Activated B cell treated with CpG ODN at 0.5 μM for 24 hours (primary cell): ENCODE measurements at regions not wholly inside any gene's neighbourhood (a gene's known extent, or its start where the extent isn't known, plus 50 kb on each side); places are given as distances from the start of the nearest gene placed in this dataset.

ENCODE experiments used
- ATAC-seq: fragments of 200-7000 bp; cut with Tn5 transposase; one replicate; pipeline ENCODE4 v1.10.0; 2021; ENCODE audit warnings: low read depth, mild to moderate bottlenecking, moderate library complexity
- CTCF ChIA-PET: fragments of 350-600 bp; sonication (Branson Sonifier 250); formaldehyde crosslinking; loops from one replicate; lab custom pipeline; 2021; ENCODE audit warnings: antibody characterized with exemption; lab: Charles Lee
- POLR2A ChIA-PET: fragments of 350-600 bp; sonication (Branson Sonifier 250); formaldehyde crosslinking; loops from one replicate; lab custom pipeline; 2021; ENCODE audit warnings: antibody characterized with exemption; lab: Charles Lee
- DNase-seq: peaks from one replicate; pipeline ENCODE4 v3.0.0; 2022
- H3K27ac Mint-ChIP-seq: one replicate; pipeline ENCODE4 v1.8.0; 2020; ENCODE audit warnings: mixed read lengths
- H3K27me3 Mint-ChIP-seq: one replicate; pipeline ENCODE4 v1.8.0; 2021; ENCODE audit warnings: mixed read lengths
- H3K36me3 Mint-ChIP-seq: one replicate; pipeline ENCODE4 v1.8.0; 2021; ENCODE audit warnings: low read depth, mixed read lengths
- H3K4me1 Mint-ChIP-seq: one replicate; pipeline ENCODE4 v1.8.0; 2021; ENCODE audit warnings: mixed read lengths
- H3K4me3 Mint-ChIP-seq: one replicate; pipeline ENCODE4 v1.8.0; 2020; ENCODE audit warnings: mild to moderate bottlenecking, mixed read lengths
- H3K9me3 Mint-ChIP-seq: one replicate; pipeline ENCODE4 v1.8.0; 2020; ENCODE audit warnings: mixed read lengths
- intact Hi-C: fragments of 100-400 bp; cut with micrococcal nuclease; formaldehyde crosslinking; loops from one replicate; pipeline ENCODE4 v1.15.1; 2024
- TF ChIP-seq, protein P1 (sequence below): fragments of 200-600 bp; IDR thresholded peaks from one replicate; pipeline ENCODE4 v1.8.0; 2022; ENCODE audit warnings: antibody characterized with exemption, mild to moderate bottlenecking

DNA sequence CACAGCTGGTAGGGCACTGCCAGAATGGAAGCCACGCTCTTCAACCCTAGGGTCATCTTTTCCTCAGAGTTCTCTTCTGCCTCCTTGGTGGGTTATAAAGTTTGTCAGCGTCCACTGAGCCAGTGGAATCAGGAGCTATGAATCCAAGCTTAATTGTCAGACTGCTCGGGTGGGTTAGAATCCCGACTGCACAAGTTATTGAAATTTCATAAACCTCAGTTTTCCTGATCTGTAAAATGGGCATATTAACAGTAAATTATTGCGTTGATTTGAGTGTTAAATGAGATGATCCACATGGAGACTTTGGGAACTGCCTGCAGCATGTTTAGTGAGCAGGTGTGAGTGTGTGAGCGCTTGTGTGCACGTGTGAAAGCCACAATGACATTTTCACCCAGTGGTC, 400.5 kb upstream of the CDH11 start:
- Mint-ChIP-seq H3K4me1 (no peaks in the 10 kb centered on the region), H3K27me3 (no peaks in the 10 kb centered on the region), H3K9me3 (peaks cover 5% of the 10 kb centered on the region), H3K36me3 (no peaks in the 10 kb centered on the region), H3K4me3 (no peak overlapping the region), H3K27ac (no peak overlapping the region)
- TF ChIP-seq, protein P1, sequence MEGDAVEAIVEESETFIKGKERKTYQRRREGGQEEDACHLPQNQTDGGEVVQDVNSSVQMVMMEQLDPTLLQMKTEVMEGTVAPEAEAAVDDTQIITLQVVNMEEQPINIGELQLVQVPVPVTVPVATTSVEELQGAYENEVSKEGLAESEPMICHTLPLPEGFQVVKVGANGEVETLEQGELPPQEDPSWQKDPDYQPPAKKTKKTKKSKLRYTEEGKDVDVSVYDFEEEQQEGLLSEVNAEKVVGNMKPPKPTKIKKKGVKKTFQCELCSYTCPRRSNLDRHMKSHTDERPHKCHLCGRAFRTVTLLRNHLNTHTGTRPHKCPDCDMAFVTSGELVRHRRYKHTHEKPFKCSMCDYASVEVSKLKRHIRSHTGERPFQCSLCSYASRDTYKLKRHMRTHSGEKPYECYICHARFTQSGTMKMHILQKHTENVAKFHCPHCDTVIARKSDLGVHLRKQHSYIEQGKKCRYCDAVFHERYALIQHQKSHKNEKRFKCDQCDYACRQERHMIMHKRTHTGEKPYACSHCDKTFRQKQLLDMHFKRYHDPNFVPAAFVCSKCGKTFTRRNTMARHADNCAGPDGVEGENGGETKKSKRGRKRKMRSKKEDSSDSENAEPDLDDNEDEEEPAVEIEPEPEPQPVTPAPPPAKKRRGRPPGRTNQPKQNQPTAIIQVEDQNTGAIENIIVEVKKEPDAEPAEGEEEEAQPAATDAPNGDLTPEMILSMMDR = no peak
- POLR2A ChIA-PET = no interaction called here
- ATAC-seq = no peak
- CTCF ChIA-PET = no interaction called here
- intact Hi-C loops = no loop called here
- DNase-seq = no peak

DNA sequence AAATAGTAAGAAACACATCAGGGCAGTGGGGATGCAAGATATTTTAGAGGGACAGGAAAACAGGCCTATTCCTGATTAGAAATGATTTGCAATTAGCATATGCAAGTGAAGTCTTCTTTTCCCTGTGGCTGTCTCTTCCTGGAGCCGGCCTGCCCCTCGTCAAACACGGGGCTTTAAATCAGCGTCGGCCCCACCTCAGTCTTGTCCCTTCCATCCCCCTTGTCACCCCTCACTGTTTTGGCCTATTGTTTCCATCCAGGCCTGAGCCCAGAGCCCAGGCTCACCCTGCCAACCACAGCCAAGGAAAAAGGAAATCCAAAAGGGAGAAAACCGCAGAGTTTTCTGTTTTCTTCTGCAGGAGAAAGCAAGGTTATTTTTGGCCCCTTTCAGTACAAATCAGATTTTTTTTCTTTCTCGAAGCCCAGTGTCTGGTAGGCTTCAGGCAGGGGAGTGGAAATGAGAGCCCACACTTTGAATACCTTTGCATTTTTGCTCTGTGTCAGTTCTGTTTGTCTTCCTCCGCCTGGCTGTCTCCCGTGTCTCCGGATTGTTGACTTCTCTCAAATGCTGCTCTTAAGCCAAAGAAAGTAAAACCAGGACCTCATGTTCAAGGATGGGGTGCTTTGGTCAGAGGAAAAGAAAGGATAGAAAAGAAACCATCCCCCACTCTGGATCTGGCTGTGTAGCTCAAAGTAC, 399.9 kb upstream of the CDH11 start:
- intact Hi-C loops = no loop called here
- no peak overlapping the region for H3K4me3 Mint-ChIP-seq
- ATAC-seq (no peak), DNase-seq (no peak)
- H3K36me3 Mint-ChIP-seq = no peaks in the 10 kb centered on the region
- H3K4me1 Mint-ChIP-seq = no peaks in the 10 kb centered on the region
- TF ChIP-seq, protein P1 = no peak
- CTCF ChIA-PET = no interaction called here
- H3K27ac Mint-ChIP-seq = no peak overlapping the region
- peaks cover 2% of the 10 kb centered on the region for H3K9me3 Mint-ChIP-seq
- no peaks in the 10 kb centered on the region for H3K27me3 Mint-ChIP-seq
- POLR2A ChIA-PET = no interaction called here

DNA sequence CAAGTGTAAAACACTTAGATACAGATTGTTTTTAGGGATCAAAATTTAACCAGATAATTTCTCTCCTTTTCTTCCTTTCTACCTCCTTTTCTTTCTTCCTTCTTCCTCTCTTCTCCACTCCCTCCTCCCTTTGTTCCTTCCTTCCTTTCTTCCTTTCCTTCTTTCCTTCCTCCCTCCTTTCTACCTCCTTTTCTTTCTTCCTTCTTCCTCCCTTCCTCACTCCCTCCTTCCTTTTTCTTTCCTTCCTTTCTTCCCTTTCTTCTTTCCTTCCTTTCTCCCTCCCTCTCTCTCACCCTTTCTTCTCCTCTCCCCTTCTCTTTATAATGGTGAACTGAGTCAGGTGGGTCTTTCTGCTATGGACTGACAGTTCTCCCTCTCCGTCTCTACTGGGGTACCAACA, 397.5 kb upstream of the CDH11 start:
- ChIA-PET CTCF (no interaction called here), POLR2A (no interaction called here)
- Mint-ChIP-seq H3K9me3 (no peaks in the 10 kb centered on the region), H3K4me1 (no peaks in the 10 kb centered on the region), H3K27ac (no peak overlapping the region), H3K36me3 (no peaks in the 10 kb centered on the region), H3K4me3 (no peak overlapping the region), H3K27me3 (no peaks in the 10 kb centered on the region)
- ATAC-seq (no peak), DNase-seq (no peak)
- intact Hi-C loops = no loop called here
- TF ChIP-seq, protein P1 = no peak

DNA sequence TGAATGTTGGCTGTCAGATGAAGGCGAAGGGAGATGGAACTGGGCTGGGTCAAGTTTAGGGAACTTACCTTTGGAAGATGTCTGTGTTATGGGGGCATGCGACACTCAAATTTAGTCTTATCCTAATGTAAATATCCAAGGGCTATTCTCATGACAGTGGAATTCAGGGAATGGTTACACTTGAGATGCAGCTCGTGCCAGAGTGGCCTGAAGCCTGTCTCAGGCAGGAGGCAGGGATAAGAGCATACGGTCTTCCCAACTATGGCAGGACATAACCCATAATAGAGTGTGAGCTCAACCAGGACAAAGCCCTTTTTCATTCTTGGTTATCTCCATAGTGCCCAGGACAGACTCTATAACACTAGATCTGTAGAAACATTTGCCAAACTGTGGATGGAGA, 393.3 kb upstream of the CDH11 start:
- ATAC-seq = no peak
- ChIA-PET CTCF (no interaction called here), POLR2A (no interaction called here)
- H3K27me3 Mint-ChIP-seq = no peaks in the 10 kb centered on the region
- H3K9me3 Mint-ChIP-seq = no peaks in the 10 kb centered on the region
- intact Hi-C loops = no loop called here
- TF ChIP-seq, protein P1 = no peak
- no peak for DNase-seq
- no peaks in the 10 kb centered on the region for H3K36me3 Mint-ChIP-seq
- H3K4me3 Mint-ChIP-seq = no peak overlapping the region
- no peak overlapping the region for H3K27ac Mint-ChIP-seq
- H3K4me1 Mint-ChIP-seq = no peaks in the 10 kb centered on the region

DNA sequence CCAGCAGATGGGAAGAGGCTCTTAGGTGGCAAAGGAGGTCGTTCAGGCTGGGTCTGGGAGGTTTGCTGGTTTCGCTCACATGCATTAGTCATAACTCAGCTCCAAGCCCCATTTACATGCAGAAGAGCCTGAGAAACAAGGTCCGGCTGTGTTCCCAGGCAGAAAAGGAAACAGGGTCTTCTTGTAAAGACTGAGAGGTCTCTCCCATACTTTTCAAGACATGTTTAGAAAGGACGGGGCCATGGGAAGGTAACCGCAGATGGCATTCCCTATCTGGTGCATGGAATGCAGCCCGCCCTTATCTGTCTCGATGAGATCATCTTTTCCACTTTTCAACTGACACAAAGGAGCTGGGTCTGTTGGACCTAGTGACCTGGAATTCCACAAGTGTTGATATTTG, 389.0 kb upstream of the CDH11 start:
- DNase-seq = no peak
- H3K36me3 Mint-ChIP-seq = no peaks in the 10 kb centered on the region
- H3K9me3 Mint-ChIP-seq = peaks cover 3% of the 10 kb centered on the region
- POLR2A ChIA-PET = no interaction called here
- intact Hi-C loops = no loop called here
- H3K4me1 Mint-ChIP-seq = no peaks in the 10 kb centered on the region
- TF ChIP-seq, protein P1 = no peak
- ATAC-seq = no peak
- CTCF ChIA-PET = no interaction called here
- no peak overlapping the region for H3K27ac Mint-ChIP-seq
- H3K27me3 Mint-ChIP-seq = no peaks in the 10 kb centered on the region
- no peak overlapping the region for H3K4me3 Mint-ChIP-seq
